Left lung (tissue), 4 donors: ENCODE measurements at regions not wholly inside any gene's neighbourhood (a gene's known extent, or its start where the extent isn't known, plus 50 kb on each side); places are given as distances from the start of the nearest gene placed in this dataset.
"Not testable (repeated sequence)": the region's sequence is repeated elsewhere in the genome, so short reads cannot be mapped to it uniquely, and the experiment has no call there.

Experiments
- ATAC-seq: fragments of 200-7000 bp; cut with Tn5 transposase; one replicate; pipeline ENCODE4 v1.9.1; 2020; ENCODE audit warnings: moderate library complexity
- DNase-seq, 4 donors: peaks; one replicate each; pipeline ENCODE4 v3.0.0-alpha.2; 2013 to 2020
- H3K27ac ChIP-seq, 2 donors: fragments of 200-600 bp; sonication (generic) in 1 of 2; one replicate each; pipeline versions ENCODE4 v1.5.0 to v1.8.0; 2020 to 2021
- H3K27me3 ChIP-seq, 2 donors: fragments of 200-600 bp; sonication (generic) in 1 of 2; one replicate each; pipeline versions ENCODE4 v1.5.0 to v1.8.0; 2020 to 2021
- H3K36me3 ChIP-seq, 2 donors: fragments of 200-600 bp; sonication (generic) in 1 of 2; one replicate each; pipeline versions ENCODE4 v1.5.0 to v1.8.0; 2020 to 2021
- H3K4me1 ChIP-seq, 2 donors: fragments of 200-600 bp; one replicate each; pipeline ENCODE4 v1.8.0; 2021
- H3K4me3 ChIP-seq, 2 donors: fragments of 200-600 bp; sonication (generic) in 1 of 2; one replicate each; pipeline versions ENCODE4 v1.5.0 to v1.8.0; 2020 to 2021; ENCODE audit warnings: mild to moderate bottlenecking in 1 of 2
- H3K9me3 ChIP-seq, 2 donors: fragments of 200-600 bp; sonication (generic) in 1 of 2; one replicate each; pipeline versions ENCODE4 v1.5.0 to v1.8.0; 2020 to 2021
- CTCF ChIP-seq, 2 donors: fragments of 200-600 bp; sonication (generic) in 1 of 2; IDR thresholded peaks; one replicate each; pipeline versions ENCODE4 v1.5.0 to v1.8.0; 2021; ENCODE audit warnings: antibody characterized with exemption in 2 of 2
- intact Hi-C, 2 donors: fragments of 100-400 bp; cut with DNase I; formaldehyde crosslinking; loops; one replicate each; pipeline versions ENCODE4 v1.11.2 to v1.14.2; 2022
- donor health status: DM: no; HTN: yes; CAD: no.
- donor health status: DM: no; HTN: no; CAD: no.

- DNase-seq, result peak in 1 of 4 donors; percentile 41
- ATAC-seq, result no peak
Measured at GRCh38 chr4:1522606-1523005, 116.4 kb upstream of the NKX1-1 start.

GRCh38 chr4:1521821-1522361 is 115.6 kb upstream of the NKX1-1 start:
- Histone ChIP-seq H3K4me3 (no peak overlapping the region), H3K36me3 (no peaks in the 10 kb centered on the region), H3K4me1 (peaks cover 0 to 3% of the 10 kb centered on the region in 2 donors), H3K27me3 (peaks cover 10 to 70% of the 10 kb centered on the region in 2 donors), H3K27ac (no peak overlapping the region), H3K9me3 (peaks cover 0 to 3% of the 10 kb centered on the region in 2 donors)
- DNase-seq (peak in 1 of 4 donors; percentile 57), ATAC-seq (no peak)
- intact Hi-C loops, result no loop called here
- no peak for TF ChIP-seq CTCF (IDR thresholded peaks at IDR 0.05)

More at GRCh38 chr4:1522606-1523005, 116.4 kb upstream of the NKX1-1 start:
- H3K27ac ChIP-seq, result no peak overlapping the region
- H3K4me3 ChIP-seq, result no peak overlapping the region
- H3K27me3 ChIP-seq, result peaks cover 10 to 63% of the 10 kb centered on the region in 2 donors
- intact Hi-C loops, result no loop called here
- H3K36me3 ChIP-seq, result no peaks in the 10 kb centered on the region
- peaks cover 0 to 3% of the 10 kb centered on the region in 2 donors for H3K4me1 ChIP-seq
- peaks cover 0 to 3% of the 10 kb centered on the region in 2 donors for H3K9me3 ChIP-seq
- no peak for TF ChIP-seq CTCF (IDR thresholded peaks at IDR 0.05)

- H3K27ac ChIP-seq, result peak overlapping the region in 1 of 2 donors; percentile 37
- H3K27me3 ChIP-seq, result peaks cover 10 to 79% of the 10 kb centered on the region in 2 donors
- DNase-seq (peak in 2 of 4 donors; percentile 24 to 82), ATAC-seq (peak; percentile 88)
- intact Hi-C loops, H3K36me3 ChIP-seq, H3K4me1 ChIP-seq, H3K9me3 ChIP-seq: not testable (repeated sequence)
- H3K4me3 ChIP-seq, result peak overlapping the region in 1 of 2 donors; percentile 29
Measured at GRCh38 chr4:1520795-1521576, 114.7 kb upstream of the NKX1-1 start.

GRCh38 chr4:1519787-1520661 is 113.8 kb upstream of the NKX1-1 start:
- no peaks in the 10 kb centered on the region for H3K36me3 ChIP-seq
- peaks cover 10 to 84% of the 10 kb centered on the region in 2 donors for H3K27me3 ChIP-seq
- H3K27ac ChIP-seq, result peak overlapping the region; percentile 33 to 48
- ATAC-seq, result peak; percentile 18
- peak in 1 of 4 donors; percentile 72 for DNase-seq
- TF ChIP-seq CTCF (IDR thresholded peaks at IDR 0.05), result no peak
- H3K9me3 ChIP-seq, result peaks cover 0 to 2% of the 10 kb centered on the region in 2 donors
- peaks cover 0 to 3% of the 10 kb centered on the region in 2 donors for H3K4me1 ChIP-seq
- intact Hi-C loops, result no loop called here
- no peak overlapping the region for H3K4me3 ChIP-seq

GRCh38 chr4:1518997-1519700 is 112.9 kb upstream of the NKX1-1 start:
- Histone ChIP-seq H3K27ac (no peak overlapping the region), H3K27me3 (peaks cover 10 to 83% of the 10 kb centered on the region in 2 donors), H3K4me1 (peaks cover 0 to 3% of the 10 kb centered on the region in 2 donors), H3K9me3 (no peaks in the 10 kb centered on the region), H3K36me3 (no peaks in the 10 kb centered on the region), H3K4me3 (no peak overlapping the region)
- ATAC-seq, result no peak
- DNase-seq, result peak in 1 of 4 donors; percentile 64
- TF ChIP-seq CTCF (IDR thresholded peaks at IDR 0.05), result no peak
- intact Hi-C loops, result no loop called here
